ENCODE measurements at regions not wholly inside any gene's neighbourhood (a gene's known extent, or its start where the extent isn't known, plus 50 kb on each side); places are given as distances from the start of the nearest gene placed in this dataset.
"Not testable (repeated sequence)": the region's sequence is repeated elsewhere in the genome, so short reads cannot be mapped to it uniquely, and the experiment has no call there.

GRCh38 chr11:41824287-41824686 lies 364.8 kb upstream of the LRRC4C start:
- DNase-seq (ENCODE audit: low read depth in 1 of 2, low spot score in 1 of 2); H3K4me3 ChIP-seq (replicated peaks; ENCODE audit: insufficient read depth, low read length); H3K27me3 ChIP-seq (ENCODE audit: insufficient read depth, poor library complexity, severe bottlenecking): not testable (repeated sequence)

GRCh38 chr11:41826085-41826484 lies 366.6 kb upstream of the LRRC4C start:
- TF ChIP-seq CTCF (IDR thresholded peaks at IDR 0.05; ENCODE audit: insufficient read depth, low read length) (no peak), GABPA (IDR thresholded peaks at IDR 0.05; ENCODE audit: low read depth) (no peak), REST (IDR thresholded peaks at IDR 0.05; ENCODE audit: insufficient replicate concordance, low read depth) (no peak), SPI1 (IDR thresholded peaks at IDR 0.05; ENCODE audit: borderline replicate concordance, low read depth) (no peak), POLR2AphosphoS5 (IDR thresholded peaks at IDR 0.05; ENCODE audit: low read depth) (no peak)
- Histone ChIP-seq H3K4me3 (replicated peaks; ENCODE audit: insufficient read depth, low read length) (no peak overlapping the region), H3K27ac (replicated peaks) (no peak overlapping the region), H3K27me3 (ENCODE audit: insufficient read depth, poor library complexity, severe bottlenecking) (no peaks in the 10 kb centered on the region)
- no peak for DNase-seq (ENCODE audit: low read depth in 1 of 2, low spot score in 1 of 2)

More at GRCh38 chr11:41824287-41824686, 364.8 kb upstream of the LRRC4C start:
- H3K27ac ChIP-seq (replicated peaks): not testable (repeated sequence)

- no peak for DNase-seq (ENCODE audit: low read depth in 1 of 2, low spot score in 1 of 2)
- no peak for TF ChIP-seq CTCF (IDR thresholded peaks at IDR 0.05; ENCODE audit: insufficient read depth, low read length)
- no peak for TF ChIP-seq GABPA (IDR thresholded peaks at IDR 0.05; ENCODE audit: low read depth)
- no peak for TF ChIP-seq REST (IDR thresholded peaks at IDR 0.05; ENCODE audit: insufficient replicate concordance, low read depth)
- TF ChIP-seq SPI1 (IDR thresholded peaks at IDR 0.05; ENCODE audit: borderline replicate concordance, low read depth): no peak
- Histone ChIP-seq H3K4me3 (replicated peaks; ENCODE audit: insufficient read depth, low read length) (no peak overlapping the region), H3K27ac (replicated peaks) (no peak overlapping the region), H3K27me3 (ENCODE audit: insufficient read depth, poor library complexity, severe bottlenecking) (no peaks in the 10 kb centered on the region)
Measured at GRCh38 chr11:41836431-41836830, 377.0 kb upstream of the LRRC4C start.

GRCh38 chr11:41842673-41843072 lies 383.2 kb upstream of the LRRC4C start:
- no peak for DNase-seq (ENCODE audit: low read depth in 1 of 2, low spot score in 1 of 2)
- Histone ChIP-seq H3K4me3 (replicated peaks; ENCODE audit: insufficient read depth, low read length) (no peak overlapping the region), H3K27me3 (ENCODE audit: insufficient read depth, poor library complexity, severe bottlenecking) (no peaks in the 10 kb centered on the region), H3K27ac (replicated peaks) (no peak overlapping the region)
- TF ChIP-seq GABPA (IDR thresholded peaks at IDR 0.05; ENCODE audit: low read depth) (no peak), REST (IDR thresholded peaks at IDR 0.05; ENCODE audit: insufficient replicate concordance, low read depth) (no peak), POLR2AphosphoS5 (IDR thresholded peaks at IDR 0.05; ENCODE audit: low read depth) (no peak), CTCF (IDR thresholded peaks at IDR 0.05; ENCODE audit: insufficient read depth, low read length) (no peak), SPI1 (IDR thresholded peaks at IDR 0.05; ENCODE audit: borderline replicate concordance, low read depth) (no peak)
